GM12878 (cell line): ENCODE measurements at regions not wholly inside any gene's neighbourhood (a gene's known extent, or its start where the extent isn't known, plus 50 kb on each side); places are given as distances from the start of the nearest gene placed in this dataset.

Source experiments
- ATAC-seq: fragments of 200-7000 bp; cut with Tn5 transposase; 3 replicates; pipeline ENCODE4 v1.9.1; 2020; ENCODE audit warnings: mild to moderate bottlenecking, moderate library complexity
- BruUV-seq: library from RNA; stranded (reverse); fragments of 400-500 nt; replicated peaks from 2 replicates; lab custom pipeline; 2021; lab: Mats Ljungman, UMichigan
- CTCF ChIA-PET: fragments of 300-600 bp; sonication (Branson Sonifier 250); formaldehyde crosslinking; extraction: SDS; loops from one replicate; lab custom pipeline; 2021; ENCODE audit warnings: inconsistent platforms; lab: Yijun Ruan, JAX
- POLR2A ChIA-PET: fragments of 350-600 bp; formaldehyde crosslinking; extraction: SDS; loops from one replicate; lab custom pipeline; 2021; ENCODE audit warnings: inconsistent platforms; lab: Charles Lee
- RAD21 ChIA-PET: fragments of 300-600 bp; sonication (Branson Sonifier 250); formaldehyde crosslinking; loops from one replicate; lab custom pipeline; 2023; ENCODE audit warnings: antibody characterized with exemption; ENCODE audit not compliant: unreplicated experiment; lab: Charles Lee
- SMC1A ChIA-PET: fragments of 300-600 bp; sonication (Branson Sonifier 250); formaldehyde crosslinking; loops from one replicate; lab custom pipeline; 2023; ENCODE audit not compliant: unreplicated experiment, uncharacterized antibody; lab: Charles Lee
- DNase-seq: peaks from one replicate; pipeline ENCODE4 v3.0.0-alpha.2; 2011; ENCODE audit warnings: low read depth, low spot score
- FAIRE-seq: peaks from 3 replicates; lab custom pipeline; 2011; peaks lifted over from hg19 to GRCh38; lab: Jason Lieb, UNC
- H2AFZ ChIP-seq: 2 replicates; pipeline ENCODE4 v1.6.0; 2011; ENCODE audit warnings: low read depth, low read length, control low read depth; ENCODE audit not compliant: control insufficient read depth
- H3K27ac ChIP-seq: 2 replicates; pipeline ENCODE4 v1.5.1; 2011; ENCODE audit warnings: control low read depth; ENCODE audit not compliant: control insufficient read depth, insufficient read depth
- H3K27me3 ChIP-seq, 2 experiments: replicated peaks in 1 of 2; 2 replicates each; pipeline versions ENCODE4 v1.6.0 to v1.6.1; 2011; ENCODE audit warnings: low read length in 1 of 2; ENCODE audit not compliant: control insufficient read depth in 2 of 2, insufficient read depth in 2 of 2
- H3K36me3 ChIP-seq, 2 experiments: 2 replicates each; pipeline ENCODE4 v1.5.1; 2011; ENCODE audit warnings: low read length in 1 of 2; ENCODE audit not compliant: control insufficient read depth in 2 of 2, insufficient read depth in 2 of 2
- H3K4me1 ChIP-seq: 2 replicates; pipeline ENCODE4 v1.6.1; 2011; ENCODE audit warnings: mild to moderate bottlenecking, low read length, moderate library complexity, mixed read lengths; ENCODE audit not compliant: control insufficient read depth, insufficient read depth
- H3K4me2 ChIP-seq: 2 replicates; pipeline ENCODE4 v1.6.0; 2011; ENCODE audit warnings: control low read depth; ENCODE audit not compliant: control insufficient read depth, insufficient read depth
- H3K4me3 ChIP-seq: fragments of 200-600 bp; sonication (generic); 2 replicates; pipeline ENCODE4 v1.5.1; 2016
- H3K79me2 ChIP-seq: 2 replicates; pipeline ENCODE4 v1.6.0; 2011; ENCODE audit warnings: low read length; ENCODE audit not compliant: control insufficient read depth, insufficient read depth
- H3K9ac ChIP-seq: 2 replicates; pipeline ENCODE4 v1.8.0; 2011; ENCODE audit warnings: low read length, control low read depth, mixed read lengths; ENCODE audit not compliant: control insufficient read depth, insufficient read depth
- H3K9me3 ChIP-seq: replicated peaks from 3 replicates; pipeline ENCODE4 v1.5.1; 2011; ENCODE audit warnings: mild to moderate bottlenecking, low read length; ENCODE audit not compliant: control insufficient read depth, insufficient read depth
- H4K20me1 ChIP-seq: 2 replicates; pipeline ENCODE4 v1.6.0; 2011; ENCODE audit not compliant: control insufficient read depth, insufficient read depth
- ATF7 ChIP-seq: fragments of 450-650 bp; IDR thresholded peaks from 2 replicates; pipeline ENCODE4 v1.6.1; 2016; ENCODE audit warnings: low read depth, mild to moderate bottlenecking
- EP300 ChIP-seq, 2 experiments: fragments of 150-350 bp in 1 of 2; IDR thresholded peaks; 2 replicates each; pipeline ENCODE4 v1.6.1; 2011 to 2012; ENCODE audit warnings: low read depth in 2 of 2, low read length in 2 of 2, borderline replicate concordance in 1 of 2, improper control_type of control experiment in 1 of 2, inconsistent platforms in 1 of 2; ENCODE audit not compliant: control insufficient read depth in 1 of 2
- NFXL1 ChIP-seq: fragments of 450-650 bp; IDR thresholded peaks from 2 replicates; pipeline ENCODE4 v1.6.1; 2017; ENCODE audit warnings: antibody characterized with exemption, mild to moderate bottlenecking, borderline replicate concordance
- PAX8 ChIP-seq: fragments of 450-650 bp; IDR thresholded peaks from 2 replicates; pipeline ENCODE4 v1.6.1; 2017; ENCODE audit warnings: mild to moderate bottlenecking, moderate library complexity
- SIN3A ChIP-seq: IDR thresholded peaks from 2 replicates; pipeline ENCODE4 v1.6.1; 2012; ENCODE audit warnings: low read depth, low read length, improper control_type of control experiment
- SMAD5 ChIP-seq: IDR thresholded peaks from 2 replicates; pipeline ENCODE4 v1.6.1; 2016; ENCODE audit warnings: antibody characterized with exemption, low read depth
- TCF12 ChIP-seq: IDR thresholded peaks from 2 replicates; pipeline ENCODE4 v1.6.1; 2011; ENCODE audit warnings: low read depth, mild to moderate bottlenecking, low read length
- WRNIP1 ChIP-seq: IDR thresholded peaks from 2 replicates; pipeline ENCODE4 v1.6.1; 2011; ENCODE audit warnings: low read depth, low read length, improper control_type of control experiment, borderline replicate concordance
- YY1 ChIP-seq: IDR thresholded peaks from 2 replicates; pipeline ENCODE4 v1.6.1; 2011; ENCODE audit warnings: low read depth, mild to moderate bottlenecking, low read length
- ZZZ3 ChIP-seq: IDR thresholded peaks from 2 replicates; pipeline ENCODE4 v1.6.1; 2011; ENCODE audit warnings: low read depth; ENCODE audit not compliant: control insufficient read depth, insufficient read length
- WGBS: methylation state at CpG from one replicate; pipeline ENCODE4 v1.1.6; 2016; ENCODE audit warnings: low lambda C conversion rate; ENCODE audit not compliant: insufficient replicate concordance, insufficient coverage; ENCODE audit errors: missing lambda C conversion rate; 5-methylcytosine and 5-hydroxymethylcytosine counted together
- in situ Hi-C: fragments of 300-500 bp; cut with MboI; formaldehyde crosslinking; loops from 9 replicates; pipeline ENCODE4 v1.14.3; 2018; ENCODE audit warnings: mixed read lengths
- intact Hi-C: fragments of 100-400 bp; cut with micrococcal nuclease; formaldehyde crosslinking; loops from one replicate; pipeline ENCODE4 v1.14.2; 2022; ENCODE audit not compliant: unreplicated experiment
- TF ChIP-seq, protein P1 (sequence below): fragments of 450-650 bp; IDR thresholded peaks from 2 replicates; pipeline ENCODE4 v1.6.1; 2016; ENCODE audit warnings: mild to moderate bottlenecking, moderate library complexity, borderline replicate concordance
- TF ChIP-seq, protein P2 (sequence below): fragments of 150-350 bp; IDR thresholded peaks from 2 replicates; pipeline ENCODE4 v1.6.1; 2016; ENCODE audit warnings: low read depth, low read length
- TF ChIP-seq, protein P3 (sequence below): fragments of 450-650 bp; conservative IDR thresholded peaks from 2 replicates; pipeline ENCODE4 v1.6.1; 2017; ENCODE audit warnings: mild to moderate bottlenecking, moderate library complexity

DNA sequence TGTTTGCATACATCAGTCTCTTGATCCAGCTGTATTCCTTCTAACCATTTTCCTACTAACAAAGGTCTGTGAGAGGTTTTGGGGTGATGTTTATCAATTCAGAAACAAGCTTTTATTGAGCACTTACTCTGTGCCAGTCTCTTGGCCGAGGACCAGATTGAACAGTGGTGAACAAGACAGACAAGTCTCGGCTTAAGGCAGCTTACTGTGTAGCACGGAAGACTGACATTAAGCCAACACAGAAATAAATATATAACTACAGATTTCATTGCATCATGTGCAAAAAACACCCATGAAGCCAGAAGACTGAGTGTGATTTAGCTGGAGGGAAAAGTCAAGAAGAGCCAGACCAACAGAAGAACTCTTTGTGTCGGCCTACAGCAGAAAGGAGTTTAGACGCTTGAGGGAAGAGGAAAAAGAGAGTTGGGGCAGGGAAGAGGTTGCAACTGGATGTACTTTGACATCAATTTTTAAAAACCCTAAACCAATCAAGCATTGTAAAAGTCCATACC lies 549.6 kb upstream of the CITED2 start:
- BruUV-seq: no TSS peak
- ChIA-PET CTCF (interaction anchor here (1.0 to 2.0 kb wide), 6 partner anchors 20 to 559 kb away, joined by 3 to 7 read pairs (median 4); partner anchors contain the start of gene CITED2), POLR2A (no interaction called here), SMC1A (interaction anchor here (0.6 to 7.8 kb wide), 16 partner anchors 14 to 705 kb away, joined by 3 to 39 read pairs (median 4); partner anchors contain the start of gene CITED2), RAD21 (interaction anchor here (0.9 to 1.3 kb wide), 4 partner anchors 14 to 554 kb away, joined by 3 to 8 read pairs (median 4); no protein-coding TSS in a partner anchor)
- 61% methylated on average over 5 of the region's 5 CpGs for WGBS
- Histone ChIP-seq H3K4me2 (no peak overlapping the region), H2AFZ (no peak overlapping the region), H3K9ac (no peak overlapping the region), H3K79me2 (no peaks in the 10 kb centered on the region), H3K27me3 (no peaks in the 10 kb centered on the region; a peak in 1 of 4 replicates), H3K4me1 (peaks cover 3% of the 10 kb centered on the region; the same call in 1 of the 2 replicates), H3K9me3 (no peaks in the 10 kb centered on the region), H3K36me3 (no peaks in the 10 kb centered on the region), H3K4me3 (no peak overlapping the region), H4K20me1 (no peaks in the 10 kb centered on the region), H3K27ac (no peak overlapping the region)
- in situ Hi-C loops: no loop called here
- intact Hi-C loops: no loop called here
- FAIRE-seq: no peak
- DNase-seq: no peak
- no peak for ATAC-seq
- no peak for TF ChIP-seq NFXL1
- TF ChIP-seq, protein P1, sequence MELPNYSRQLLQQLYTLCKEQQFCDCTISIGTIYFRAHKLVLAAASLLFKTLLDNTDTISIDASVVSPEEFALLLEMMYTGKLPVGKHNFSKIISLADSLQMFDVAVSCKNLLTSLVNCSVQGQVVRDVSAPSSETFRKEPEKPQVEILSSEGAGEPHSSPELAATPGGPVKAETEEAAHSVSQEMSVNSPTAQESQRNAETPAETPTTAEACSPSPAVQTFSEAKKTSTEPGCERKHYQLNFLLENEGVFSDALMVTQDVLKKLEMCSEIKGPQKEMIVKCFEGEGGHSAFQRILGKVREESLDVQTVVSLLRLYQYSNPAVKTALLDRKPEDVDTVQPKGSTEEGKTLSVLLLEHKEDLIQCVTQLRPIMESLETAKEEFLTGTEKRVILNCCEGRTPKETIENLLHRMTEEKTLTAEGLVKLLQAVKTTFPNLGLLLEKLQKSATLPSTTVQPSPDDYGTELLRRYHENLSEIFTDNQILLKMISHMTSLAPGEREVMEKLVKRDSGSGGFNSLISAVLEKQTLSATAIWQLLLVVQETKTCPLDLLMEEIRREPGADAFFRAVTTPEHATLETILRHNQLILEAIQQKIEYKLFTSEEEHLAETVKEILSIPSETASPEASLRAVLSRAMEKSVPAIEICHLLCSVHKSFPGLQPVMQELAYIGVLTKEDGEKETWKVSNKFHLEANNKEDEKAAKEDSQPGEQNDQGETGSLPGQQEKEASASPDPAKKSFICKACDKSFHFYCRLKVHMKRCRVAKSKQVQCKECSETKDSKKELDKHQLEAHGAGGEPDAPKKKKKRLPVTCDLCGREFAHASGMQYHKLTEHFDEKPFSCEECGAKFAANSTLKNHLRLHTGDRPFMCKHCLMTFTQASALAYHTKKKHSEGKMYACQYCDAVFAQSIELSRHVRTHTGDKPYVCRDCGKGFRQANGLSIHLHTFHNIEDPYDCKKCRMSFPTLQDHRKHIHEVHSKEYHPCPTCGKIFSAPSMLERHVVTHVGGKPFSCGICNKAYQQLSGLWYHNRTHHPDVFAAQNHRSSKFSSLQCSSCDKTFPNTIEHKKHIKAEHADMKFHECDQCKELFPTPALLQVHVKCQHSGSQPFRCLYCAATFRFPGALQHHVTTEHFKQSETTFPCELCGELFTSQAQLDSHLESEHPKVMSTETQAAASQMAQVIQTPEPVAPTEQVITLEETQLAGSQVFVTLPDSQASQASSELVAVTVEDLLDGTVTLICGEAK: no peak
- TF ChIP-seq EP300 (IDR thresholded peaks at IDR 0.05; ENCODE audit: borderline replicate concordance in 1 of 2, control insufficient read depth in 1 of 2, low read depth in 2 of 2, low read length in 2 of 2): no peak
- no peak for TF ChIP-seq PAX8
- no peak for TF ChIP-seq SIN3A
- no peak for TF ChIP-seq WRNIP1
- no peak for TF ChIP-seq TCF12
- TF ChIP-seq, protein P2, sequence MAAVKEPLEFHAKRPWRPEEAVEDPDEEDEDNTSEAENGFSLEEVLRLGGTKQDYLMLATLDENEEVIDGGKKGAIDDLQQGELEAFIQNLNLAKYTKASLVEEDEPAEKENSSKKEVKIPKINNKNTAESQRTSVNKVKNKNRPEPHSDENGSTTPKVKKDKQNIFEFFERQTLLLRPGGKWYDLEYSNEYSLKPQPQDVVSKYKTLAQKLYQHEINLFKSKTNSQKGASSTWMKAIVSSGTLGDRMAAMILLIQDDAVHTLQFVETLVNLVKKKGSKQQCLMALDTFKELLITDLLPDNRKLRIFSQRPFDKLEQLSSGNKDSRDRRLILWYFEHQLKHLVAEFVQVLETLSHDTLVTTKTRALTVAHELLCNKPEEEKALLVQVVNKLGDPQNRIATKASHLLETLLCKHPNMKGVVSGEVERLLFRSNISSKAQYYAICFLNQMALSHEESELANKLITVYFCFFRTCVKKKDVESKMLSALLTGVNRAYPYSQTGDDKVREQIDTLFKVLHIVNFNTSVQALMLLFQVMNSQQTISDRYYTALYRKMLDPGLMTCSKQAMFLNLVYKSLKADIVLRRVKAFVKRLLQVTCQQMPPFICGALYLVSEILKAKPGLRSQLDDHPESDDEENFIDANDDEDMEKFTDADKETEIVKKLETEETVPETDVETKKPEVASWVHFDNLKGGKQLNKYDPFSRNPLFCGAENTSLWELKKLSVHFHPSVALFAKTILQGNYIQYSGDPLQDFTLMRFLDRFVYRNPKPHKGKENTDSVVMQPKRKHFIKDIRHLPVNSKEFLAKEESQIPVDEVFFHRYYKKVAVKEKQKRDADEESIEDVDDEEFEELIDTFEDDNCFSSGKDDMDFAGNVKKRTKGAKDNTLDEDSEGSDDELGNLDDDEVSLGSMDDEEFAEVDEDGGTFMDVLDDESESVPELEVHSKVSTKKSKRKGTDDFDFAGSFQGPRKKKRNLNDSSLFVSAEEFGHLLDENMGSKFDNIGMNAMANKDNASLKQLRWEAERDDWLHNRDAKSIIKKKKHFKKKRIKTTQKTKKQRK: no peak
- TF ChIP-seq SMAD5: no peak
- TF ChIP-seq YY1: no peak
- TF ChIP-seq, protein P3, sequence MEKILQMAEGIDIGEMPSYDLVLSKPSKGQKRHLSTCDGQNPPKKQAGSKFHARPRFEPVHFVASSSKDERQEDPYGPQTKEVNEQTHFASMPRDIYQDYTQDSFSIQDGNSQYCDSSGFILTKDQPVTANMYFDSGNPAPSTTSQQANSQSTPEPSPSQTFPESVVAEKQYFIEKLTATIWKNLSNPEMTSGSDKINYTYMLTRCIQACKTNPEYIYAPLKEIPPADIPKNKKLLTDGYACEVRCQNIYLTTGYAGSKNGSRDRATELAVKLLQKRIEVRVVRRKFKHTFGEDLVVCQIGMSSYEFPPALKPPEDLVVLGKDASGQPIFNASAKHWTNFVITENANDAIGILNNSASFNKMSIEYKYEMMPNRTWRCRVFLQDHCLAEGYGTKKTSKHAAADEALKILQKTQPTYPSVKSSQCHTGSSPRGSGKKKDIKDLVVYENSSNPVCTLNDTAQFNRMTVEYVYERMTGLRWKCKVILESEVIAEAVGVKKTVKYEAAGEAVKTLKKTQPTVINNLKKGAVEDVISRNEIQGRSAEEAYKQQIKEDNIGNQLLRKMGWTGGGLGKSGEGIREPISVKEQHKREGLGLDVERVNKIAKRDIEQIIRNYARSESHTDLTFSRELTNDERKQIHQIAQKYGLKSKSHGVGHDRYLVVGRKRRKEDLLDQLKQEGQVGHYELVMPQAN: no peak
- no peak for TF ChIP-seq ATF7
- TF ChIP-seq ZZZ3: no peak
